ENCODE measurements at regions not wholly inside any gene's neighbourhood (a gene's known extent, or its start where the extent isn't known, plus 50 kb on each side); places are given as distances from the start of the nearest gene placed in this dataset.

DNA sequence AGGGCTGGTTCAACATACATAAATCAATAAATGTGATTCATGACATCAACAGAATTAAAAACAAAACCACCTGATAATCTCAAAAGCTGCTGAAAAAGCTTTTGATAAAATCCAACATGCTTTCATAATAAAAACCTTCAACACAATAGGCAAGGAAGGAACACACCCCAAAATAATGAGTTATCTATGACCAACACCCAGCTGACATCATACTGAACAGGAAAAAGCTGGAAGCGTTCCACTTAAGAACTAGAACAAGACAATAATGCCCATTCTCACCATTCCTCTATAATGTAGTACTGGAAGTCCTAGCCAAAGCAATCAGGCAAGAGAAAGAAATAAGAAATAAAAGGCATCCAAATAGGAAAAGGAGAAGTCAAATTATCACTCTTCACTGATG is 116.2 kb upstream of the FREM2 start:
- H3K4me2 ChIP-seq (ENCODE audit: low read length): no peak overlapping the region
- TF ChIP-seq, protein P1, sequence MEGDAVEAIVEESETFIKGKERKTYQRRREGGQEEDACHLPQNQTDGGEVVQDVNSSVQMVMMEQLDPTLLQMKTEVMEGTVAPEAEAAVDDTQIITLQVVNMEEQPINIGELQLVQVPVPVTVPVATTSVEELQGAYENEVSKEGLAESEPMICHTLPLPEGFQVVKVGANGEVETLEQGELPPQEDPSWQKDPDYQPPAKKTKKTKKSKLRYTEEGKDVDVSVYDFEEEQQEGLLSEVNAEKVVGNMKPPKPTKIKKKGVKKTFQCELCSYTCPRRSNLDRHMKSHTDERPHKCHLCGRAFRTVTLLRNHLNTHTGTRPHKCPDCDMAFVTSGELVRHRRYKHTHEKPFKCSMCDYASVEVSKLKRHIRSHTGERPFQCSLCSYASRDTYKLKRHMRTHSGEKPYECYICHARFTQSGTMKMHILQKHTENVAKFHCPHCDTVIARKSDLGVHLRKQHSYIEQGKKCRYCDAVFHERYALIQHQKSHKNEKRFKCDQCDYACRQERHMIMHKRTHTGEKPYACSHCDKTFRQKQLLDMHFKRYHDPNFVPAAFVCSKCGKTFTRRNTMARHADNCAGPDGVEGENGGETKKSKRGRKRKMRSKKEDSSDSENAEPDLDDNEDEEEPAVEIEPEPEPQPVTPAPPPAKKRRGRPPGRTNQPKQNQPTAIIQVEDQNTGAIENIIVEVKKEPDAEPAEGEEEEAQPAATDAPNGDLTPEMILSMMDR (conservative IDR thresholded peaks at IDR 0.05; ENCODE audit: low read length): no peak
- no peak for TF ChIP-seq EZH2phosphoT487 (IDR thresholded peaks at IDR 0.05; ENCODE audit: borderline replicate concordance, low read depth, low read length)
- POLR2A ChIA-PET: no interaction called here
- no peak overlapping the region for H3K4me3 ChIP-seq (ENCODE audit: low read depth, low read length, poor library complexity, severe bottlenecking)
- no peaks in the 10 kb centered on the region for H3K4me1 ChIP-seq (ENCODE audit: insufficient read depth, low read length, poor library complexity, severe bottlenecking)
- no peak overlapping the region for H3K27ac ChIP-seq (ENCODE audit: low read depth, low read length, poor library complexity, severe bottlenecking)
- DNase-seq (ENCODE audit: low spot score): no peak
- H3K9me3 ChIP-seq (ENCODE audit: low read length): no peaks in the 10 kb centered on the region
- intact Hi-C loops (cut with micrococcal nuclease; ENCODE audit: unreplicated experiment): no loop called here
- H2AFZ ChIP-seq (ENCODE audit: low read length): no peak overlapping the region
- H3K36me3 ChIP-seq (ENCODE audit: insufficient read depth, low read length): no peaks in the 10 kb centered on the region
- H3K9me2 ChIP-seq (ENCODE audit: insufficient read depth, low read length): no peaks in the 10 kb centered on the region
- no peaks in the 10 kb centered on the region for H3K79me2 ChIP-seq (ENCODE audit: insufficient read depth, low read depth, low read length)
- CTCF ChIA-PET (ENCODE audit: unreplicated experiment): no interaction called here
- BruUV-seq (replicated peaks): no TSS peak
- H4K20me1 ChIP-seq (ENCODE audit: insufficient read depth, low read length): no peaks in the 10 kb centered on the region

- no peak overlapping the region for H2AFZ ChIP-seq (ENCODE audit: low read length)
- no peaks in the 10 kb centered on the region for H4K20me1 ChIP-seq (ENCODE audit: insufficient read depth, low read length)
- H3K4me3 ChIP-seq (ENCODE audit: low read depth, low read length, poor library complexity, severe bottlenecking): no peak overlapping the region
- no peaks in the 10 kb centered on the region for H3K9me2 ChIP-seq (ENCODE audit: insufficient read depth, low read length)
- TF ChIP-seq EZH2phosphoT487 (IDR thresholded peaks at IDR 0.05; ENCODE audit: borderline replicate concordance, low read depth, low read length): no peak
- TF ChIP-seq, protein P1 (conservative IDR thresholded peaks at IDR 0.05; ENCODE audit: low read length): no peak
- no peak overlapping the region for H3K27ac ChIP-seq (ENCODE audit: low read depth, low read length, poor library complexity, severe bottlenecking)
- no peaks in the 10 kb centered on the region for H3K4me1 ChIP-seq (ENCODE audit: insufficient read depth, low read length, poor library complexity, severe bottlenecking)
- no peaks in the 10 kb centered on the region for H3K79me2 ChIP-seq (ENCODE audit: insufficient read depth, low read depth, low read length)
- no peak for DNase-seq (ENCODE audit: low spot score)
- no peaks in the 10 kb centered on the region for H3K9me3 ChIP-seq (ENCODE audit: low read length)
- POLR2A ChIA-PET: no interaction called here
- no peak overlapping the region for H3K4me2 ChIP-seq (ENCODE audit: low read length)
- no peaks in the 10 kb centered on the region for H3K36me3 ChIP-seq (ENCODE audit: insufficient read depth, low read length)
- intact Hi-C loops (cut with micrococcal nuclease; ENCODE audit: unreplicated experiment): no loop called here
- CTCF ChIA-PET (ENCODE audit: unreplicated experiment): no interaction called here
- no TSS peak for BruUV-seq (replicated peaks)
Observed at GRCh38 chr13:38575427-38575826, 111.5 kb upstream of the FREM2 start.

- no peaks in the 10 kb centered on the region for H3K36me3 ChIP-seq (ENCODE audit: insufficient read depth, low read length)
- no peak overlapping the region for H2AFZ ChIP-seq (ENCODE audit: low read length)
- intact Hi-C loops (cut with micrococcal nuclease; ENCODE audit: unreplicated experiment): no loop called here
- H4K20me1 ChIP-seq (ENCODE audit: insufficient read depth, low read length): no peaks in the 10 kb centered on the region
- POLR2A ChIA-PET: interaction anchor here (0.6 to 1.2 kb wide), 2 partner anchors 10 to 14 kb away, joined by 3 to 7 read pairs; no protein-coding TSS in a partner anchor
- H3K4me3 ChIP-seq (ENCODE audit: low read depth, low read length, poor library complexity, severe bottlenecking): no peak overlapping the region
- H3K4me1 ChIP-seq (ENCODE audit: insufficient read depth, low read length, poor library complexity, severe bottlenecking): no peaks in the 10 kb centered on the region
- H3K9me2 ChIP-seq (ENCODE audit: insufficient read depth, low read length): no peaks in the 10 kb centered on the region
- TF ChIP-seq, protein P1 (conservative IDR thresholded peaks at IDR 0.05; ENCODE audit: low read length): no peak
- TF ChIP-seq EZH2phosphoT487 (IDR thresholded peaks at IDR 0.05; ENCODE audit: borderline replicate concordance, low read depth, low read length): no peak
- no peak overlapping the region for H3K4me2 ChIP-seq (ENCODE audit: low read length)
- CTCF ChIA-PET (ENCODE audit: unreplicated experiment): no interaction called here
- no peaks in the 10 kb centered on the region for H3K9me3 ChIP-seq (ENCODE audit: low read length)
- BruUV-seq (replicated peaks): no TSS peak
- no peaks in the 10 kb centered on the region for H3K79me2 ChIP-seq (ENCODE audit: insufficient read depth, low read depth, low read length)
- no peak overlapping the region for H3K27ac ChIP-seq (ENCODE audit: low read depth, low read length, poor library complexity, severe bottlenecking)
- no peak for DNase-seq (ENCODE audit: low spot score)
Observed at GRCh38 chr13:38577048-38577447, 109.8 kb upstream of the FREM2 start.

Data from OCI-LY7 (cell line).